Nucleus accumbens (tissue), 56 donors: ENCODE measurements at regions not wholly inside any gene's neighbourhood (a gene's known extent, or its start where the extent isn't known, plus 50 kb on each side); places are given as distances from the start of the nearest gene placed in this dataset.

ENCODE experiments used
- DNase-seq, 56 donors: peaks; one replicate each; lab custom pipeline; 2025; lab: John Stamatoyannopoulos, UW

- no peak for DNase-seq
These were observed 219.0 kb upstream of the CPEB2 start for GRCh38 chr4:14783011-14783877.

- no peak for DNase-seq
These were observed 215.1 kb upstream of the CPEB2 start for GRCh38 chr4:14787221-14787620.

DNA sequence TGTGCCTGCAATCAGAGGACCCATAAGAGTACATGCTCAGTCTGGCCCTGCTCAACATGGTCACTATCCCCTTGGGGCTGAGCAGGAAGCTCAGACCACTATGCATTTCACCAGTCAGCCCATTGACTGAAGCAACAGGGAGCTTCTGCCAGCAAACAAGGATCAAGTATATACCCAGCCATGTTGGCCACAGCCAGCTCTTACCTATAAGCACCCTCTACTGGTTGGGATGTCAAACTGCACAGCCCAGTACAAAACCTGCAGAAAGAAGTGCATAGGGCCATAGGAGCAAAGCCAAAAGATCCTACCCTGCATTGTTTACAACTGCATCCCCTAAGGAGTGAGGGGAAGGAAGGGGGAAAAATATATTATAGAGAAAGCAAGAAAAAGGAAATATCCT is 214.4 kb upstream of the CPEB2 start:
- DNase-seq, result no peak

- no peak for DNase-seq
These were observed 211.8 kb upstream of the CPEB2 start for GRCh38 chr4:14790494-14790893.

DNA sequence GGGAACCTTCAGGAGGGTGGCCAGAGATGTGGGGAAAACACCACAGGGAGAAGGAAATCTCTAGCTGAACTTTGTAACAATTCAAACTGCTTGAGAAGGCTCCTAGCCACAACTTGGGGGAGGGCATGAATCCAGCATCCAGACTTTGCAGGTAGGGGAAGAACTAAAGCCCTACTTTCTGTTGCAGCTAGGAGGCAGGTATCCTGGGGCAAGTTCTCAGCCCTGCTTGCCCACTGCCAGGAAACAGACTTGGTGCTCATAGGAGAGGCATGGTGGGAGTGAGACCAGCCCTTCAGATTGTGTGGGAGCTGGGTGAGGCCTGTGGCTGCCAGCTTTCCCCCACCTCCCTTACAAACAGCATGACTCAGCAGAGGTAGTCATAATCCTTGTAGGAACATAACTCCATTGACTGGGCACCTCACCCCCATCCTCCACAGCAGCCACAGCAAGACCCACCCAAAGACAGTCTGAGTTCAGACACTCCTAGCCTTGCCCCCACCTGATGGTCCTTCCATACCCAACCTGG is 209.5 kb upstream of the CPEB2 start:
- no peak for DNase-seq

GRCh38 chr4:14800977-14801376 is 201.3 kb upstream of the CPEB2 start:
- DNase-seq, result no peak

DNA sequence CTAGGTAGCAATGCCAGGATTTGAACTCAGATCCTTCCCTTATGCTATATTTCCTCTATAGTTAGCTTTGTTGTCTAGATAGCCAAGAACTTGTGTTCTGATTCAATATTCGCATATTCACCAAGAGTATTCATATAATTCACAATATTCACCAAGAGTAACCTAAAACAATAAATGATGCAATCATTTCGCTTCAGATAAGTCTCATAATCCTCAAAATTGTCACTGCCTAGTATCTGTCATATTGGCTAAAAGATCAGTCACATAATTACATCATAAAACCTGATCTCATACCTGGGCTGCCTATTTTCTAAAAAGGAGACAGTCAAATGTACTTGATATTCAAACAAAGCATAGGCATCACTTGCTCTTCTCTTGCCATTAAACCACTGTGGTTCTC is 199.7 kb upstream of the CPEB2 start:
- DNase-seq, result no peak

GRCh38 chr4:14807856-14808255 is 194.4 kb upstream of the CPEB2 start:
- DNase-seq, result no peak

GRCh38 chr4:14809203-14809602 is 193.1 kb upstream of the CPEB2 start:
- no peak for DNase-seq

- no peak for DNase-seq
These were observed 192.2 kb upstream of the CPEB2 start for GRCh38 chr4:14810121-14810520.

- no peak for DNase-seq
These were observed 191.7 kb upstream of the CPEB2 start for GRCh38 chr4:14810568-14810967.

GRCh38 chr4:14812101-14812500 is 190.2 kb upstream of the CPEB2 start:
- DNase-seq, result no peak

DNA sequence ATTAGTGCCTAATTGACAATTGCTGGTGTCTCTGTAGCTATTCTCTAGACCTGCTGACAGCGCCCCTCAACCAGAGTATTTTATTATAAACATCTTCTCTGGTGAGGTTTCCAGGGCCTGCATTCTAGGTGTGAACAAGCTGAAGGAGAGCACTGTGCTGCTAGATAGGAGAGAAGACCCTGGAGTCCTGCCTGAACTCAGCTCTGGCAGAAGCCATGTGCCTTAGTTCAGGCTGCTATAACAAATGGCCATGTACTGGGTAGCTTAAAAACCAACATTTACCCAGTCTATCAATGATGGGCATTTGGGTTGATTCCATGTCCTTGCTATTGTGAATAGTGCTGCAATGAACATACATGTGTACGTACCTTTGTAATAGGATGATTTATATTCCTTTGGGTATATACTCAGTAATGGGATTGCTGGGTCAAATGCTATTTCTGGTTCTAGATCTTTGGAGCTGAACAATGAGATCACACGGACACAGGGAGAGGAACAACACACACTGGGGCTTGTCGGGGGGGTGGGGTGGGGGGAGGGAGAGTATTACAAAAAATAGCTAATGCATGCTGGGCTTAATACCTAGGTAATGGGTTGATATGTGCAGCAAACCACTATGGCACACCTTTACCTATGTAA is 185.5 kb upstream of the CPEB2 start:
- DNase-seq, result no peak

DNA sequence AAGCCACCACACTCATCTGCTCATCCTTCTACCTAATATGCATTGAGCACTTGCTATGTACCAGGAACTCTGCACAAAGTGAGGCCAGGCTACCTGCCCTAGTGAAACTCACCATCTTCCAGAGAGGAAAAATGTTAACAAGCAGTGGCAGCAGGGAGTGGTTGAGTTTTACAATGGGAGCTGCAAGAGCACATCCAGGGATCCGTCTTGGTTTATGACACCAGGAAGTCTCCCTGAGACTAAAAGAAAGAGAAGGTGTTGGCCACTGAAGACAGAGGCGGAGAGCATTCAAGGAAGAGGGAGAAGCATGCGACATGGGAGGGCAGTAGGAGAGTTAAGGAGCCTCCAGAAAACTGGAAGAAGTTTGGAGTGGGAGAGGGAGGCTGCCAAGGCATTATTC is 178.1 kb upstream of the CPEB2 start:
- DNase-seq, result no peak

DNA sequence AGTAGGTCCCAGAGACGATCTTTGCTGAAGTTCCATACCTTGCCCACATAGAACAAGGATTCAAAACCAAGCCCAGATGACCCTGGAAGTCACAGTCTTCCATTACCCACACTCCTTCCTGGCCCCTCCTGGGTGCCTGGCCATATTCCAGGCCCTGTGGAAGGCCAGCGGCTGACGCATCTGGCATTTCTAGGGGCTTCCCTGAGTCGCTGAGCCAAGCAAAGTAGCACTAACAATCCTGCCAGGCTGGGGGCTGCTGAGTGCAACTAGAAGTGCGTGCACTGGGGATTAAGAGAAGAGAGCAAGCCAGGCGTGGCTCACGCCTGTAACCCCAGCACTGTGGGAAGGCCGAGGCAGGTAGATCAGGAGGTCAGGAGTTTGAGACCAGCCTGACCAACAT is 175.2 kb upstream of the CPEB2 start:
- DNase-seq, result peak in 1 of 56 donors; percentile 11

DNA sequence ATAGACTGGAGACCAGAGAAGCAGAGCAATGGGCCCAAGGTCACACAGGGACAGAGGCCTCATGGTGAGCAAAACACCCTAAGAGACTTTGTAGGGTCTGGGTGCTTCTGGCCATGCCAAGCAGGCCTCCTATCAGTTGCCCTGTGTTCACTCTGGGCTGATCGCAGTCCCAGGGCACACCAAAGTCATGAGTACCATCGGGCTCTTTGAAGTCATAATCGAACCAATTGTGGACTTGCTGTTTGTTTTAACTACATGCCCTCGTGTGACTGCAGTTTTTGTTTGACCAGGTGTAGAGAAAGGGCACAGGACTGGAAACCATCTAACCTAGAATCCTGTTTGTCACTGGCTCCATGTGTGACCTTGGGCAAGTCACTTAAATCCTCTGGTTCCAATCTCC is 172.5 kb upstream of the CPEB2 start:
- DNase-seq, result no peak

- peak in 5 of 56 donors; percentile 2 to 20 (median 8) for DNase-seq
These were observed 170.9 kb upstream of the CPEB2 start for GRCh38 chr4:14831416-14831815.

GRCh38 chr4:14833053-14833452 is 169.2 kb upstream of the CPEB2 start:
- DNase-seq, result no peak

GRCh38 chr4:14834382-14834781 is 167.9 kb upstream of the CPEB2 start:
- DNase-seq, result no peak

DNA sequence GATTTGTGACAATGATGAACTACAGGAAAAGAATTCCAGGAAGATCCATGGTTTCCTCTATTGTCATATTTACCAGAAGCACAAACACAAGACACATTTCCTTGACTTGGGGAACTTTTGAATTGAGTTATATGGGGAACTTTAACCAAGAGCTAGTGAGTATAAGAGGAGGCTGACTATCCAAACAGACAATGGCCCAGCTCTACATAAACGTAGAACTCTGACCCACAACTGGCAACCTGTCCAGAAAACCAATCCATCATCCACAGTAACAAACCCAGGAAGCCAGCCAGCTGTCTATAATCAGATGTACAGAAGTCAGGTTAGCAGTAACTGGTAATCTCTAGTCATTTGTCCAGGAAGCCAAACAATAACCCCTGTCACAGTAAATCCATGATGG is 167.0 kb upstream of the CPEB2 start:
- no peak for DNase-seq

DNA sequence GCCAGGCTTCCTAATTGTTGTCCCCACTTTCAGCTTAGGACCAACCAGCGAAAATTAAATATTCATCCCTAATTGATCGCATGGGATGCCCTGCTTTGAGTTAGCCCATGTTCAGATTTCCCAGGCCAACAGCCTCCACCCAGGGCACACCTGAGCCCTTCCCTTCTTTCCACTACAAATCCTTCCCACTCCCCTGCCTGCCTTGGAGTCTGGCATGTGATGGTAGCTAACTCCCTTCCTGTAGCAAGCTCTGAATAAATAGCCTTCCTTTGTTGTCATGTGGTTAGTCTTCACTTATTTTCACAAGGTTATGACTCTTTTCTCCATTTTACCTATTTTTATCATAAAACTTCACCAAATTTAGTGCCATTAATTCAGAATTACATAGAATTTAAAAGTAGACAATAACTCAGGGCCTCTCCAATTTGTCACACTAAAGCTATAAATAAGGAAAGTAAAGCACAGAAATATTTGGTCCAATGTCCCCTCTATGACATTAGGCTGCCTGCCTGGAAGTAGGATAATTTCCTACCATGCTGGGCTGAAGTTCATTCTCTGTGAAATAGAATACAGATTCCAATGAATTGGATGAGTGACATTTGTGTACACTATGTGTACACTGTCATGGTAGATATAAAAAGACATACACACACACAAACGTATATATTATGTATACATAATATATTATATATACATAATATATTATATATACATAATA is 166.4 kb upstream of the CPEB2 start:
- no peak for DNase-seq
